Fibroblast of gingiva (primary cell): ENCODE measurements at regions not wholly inside any gene's neighbourhood (a gene's known extent, or its start where the extent isn't known, plus 50 kb on each side); places are given as distances from the start of the nearest gene placed in this dataset.

Experiments
- DNase-seq: peaks from one replicate; pipeline ENCODE4 v3.0.0-alpha.2; 2011; ENCODE audit warnings: low read depth

DNA sequence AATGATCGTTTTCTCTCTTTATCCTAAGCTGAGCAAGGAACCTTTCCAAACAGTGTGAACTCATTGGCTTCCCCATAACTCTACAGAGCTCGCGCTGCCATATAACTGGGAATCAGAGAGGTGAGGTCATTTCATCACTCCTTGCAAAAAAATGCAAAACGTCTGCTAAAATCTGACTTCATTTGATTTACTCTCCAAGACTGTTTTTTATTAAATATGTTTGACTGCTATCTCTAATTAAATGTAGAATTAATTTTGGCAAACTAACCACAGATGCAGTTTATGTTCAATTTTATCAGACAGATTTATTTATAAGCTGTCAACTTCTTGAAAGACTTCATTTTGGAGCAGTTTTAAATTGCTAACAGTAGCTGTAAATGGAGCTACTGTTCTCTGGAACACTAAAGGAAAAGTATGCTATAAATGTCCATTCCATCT is 131.6 kb upstream of the SOX5 start:
- no peak for DNase-seq

DNA sequence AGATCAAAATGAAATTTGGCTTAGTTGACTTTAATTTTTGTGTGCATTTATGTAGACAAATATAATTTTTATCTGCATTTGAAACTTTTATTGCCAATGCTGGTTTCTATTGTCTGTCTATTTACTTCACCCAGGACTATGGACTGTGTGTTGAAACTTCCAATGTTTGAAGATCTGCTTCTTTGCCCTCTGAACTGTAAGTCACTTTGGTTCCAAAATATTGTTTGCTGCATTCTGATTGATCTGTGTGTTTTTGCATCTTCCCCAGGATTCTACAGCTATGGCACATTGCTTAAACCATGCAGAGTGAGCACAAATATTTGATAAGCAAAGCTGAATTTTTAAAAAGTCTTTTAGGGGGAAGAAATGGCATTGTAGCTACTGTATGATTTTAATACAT is 131.0 kb upstream of the SOX5 start:
- DNase-seq, result no peak

DNA sequence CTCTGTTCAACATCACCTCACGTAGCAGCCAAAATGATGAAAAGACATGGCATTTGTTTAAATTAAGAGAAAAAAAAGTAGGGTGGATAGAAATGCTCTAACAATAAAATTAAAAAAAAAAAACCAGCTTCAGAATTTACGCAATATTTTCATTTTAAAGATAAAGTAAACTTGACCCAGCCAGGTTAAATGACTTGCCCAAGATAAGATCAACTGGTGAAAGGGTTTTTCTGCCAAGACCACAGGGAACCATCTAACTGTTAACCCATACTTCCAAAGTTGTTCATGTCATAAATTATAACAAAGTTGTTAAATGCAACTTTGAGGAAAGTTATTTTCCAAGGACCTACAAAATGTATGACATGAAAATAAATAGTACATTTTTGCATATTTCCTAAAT is 129.6 kb upstream of the SOX5 start:
- DNase-seq, result no peak

DNA sequence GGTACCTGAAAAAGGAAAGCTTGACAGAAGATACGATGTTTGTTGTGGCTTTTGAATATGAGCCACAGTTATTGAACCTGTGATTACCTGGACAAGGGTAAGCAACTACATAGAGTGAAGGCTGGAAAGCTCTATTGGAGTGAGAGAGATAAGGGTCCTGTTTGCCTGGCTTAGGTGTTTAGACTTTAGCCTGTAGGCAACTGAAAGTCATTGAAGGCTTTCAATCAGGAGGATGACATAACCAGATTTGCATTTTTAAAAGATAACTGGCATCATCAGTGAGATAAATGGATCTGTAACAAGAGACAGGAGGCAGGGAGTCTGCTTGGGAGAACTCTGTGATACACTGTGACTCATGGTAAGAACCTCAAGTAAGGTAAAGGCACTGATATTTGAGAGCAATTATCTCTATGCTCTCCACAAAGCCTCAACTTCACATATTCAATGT is 128.9 kb upstream of the SOX5 start:
- no peak for DNase-seq

DNA sequence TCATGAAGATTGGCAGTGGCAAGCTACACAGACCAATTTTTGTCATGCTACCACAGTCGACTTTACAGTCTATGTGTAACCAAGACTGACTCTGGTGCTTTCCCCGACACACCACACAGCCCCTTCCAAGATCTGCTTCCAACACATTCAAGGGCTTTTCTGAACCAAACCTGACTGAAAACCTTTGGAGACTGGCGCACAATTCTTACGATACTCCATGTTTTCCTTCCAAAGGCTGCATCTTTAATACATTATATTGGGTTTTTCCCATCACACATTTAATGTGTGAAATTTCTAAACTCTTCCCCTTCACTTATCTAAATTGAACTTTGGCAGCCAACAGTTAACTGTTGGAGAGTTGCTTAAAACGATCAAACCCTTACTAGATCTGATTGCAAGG is 127.7 kb upstream of the SOX5 start:
- DNase-seq, result no peak

DNA sequence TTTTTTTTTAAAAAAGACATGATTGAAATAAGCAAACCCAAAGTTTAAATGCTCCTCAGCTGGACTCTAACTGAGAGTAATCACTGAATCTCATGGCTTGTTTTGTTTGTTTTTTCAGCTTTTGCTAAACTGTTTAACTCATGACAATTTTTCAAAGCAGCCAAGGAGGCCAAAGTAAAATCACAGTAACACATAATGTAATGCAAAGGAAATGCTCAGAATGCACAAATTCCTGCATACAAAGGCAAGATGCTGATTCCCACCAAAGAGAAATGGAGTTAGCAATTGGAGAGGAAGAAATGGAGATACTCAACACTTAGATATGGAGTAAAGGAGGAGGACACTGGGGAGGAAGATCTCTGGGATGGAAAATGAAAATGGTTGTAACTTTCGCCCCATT is 126.2 kb upstream of the SOX5 start:
- peak; percentile 2 for DNase-seq

DNA sequence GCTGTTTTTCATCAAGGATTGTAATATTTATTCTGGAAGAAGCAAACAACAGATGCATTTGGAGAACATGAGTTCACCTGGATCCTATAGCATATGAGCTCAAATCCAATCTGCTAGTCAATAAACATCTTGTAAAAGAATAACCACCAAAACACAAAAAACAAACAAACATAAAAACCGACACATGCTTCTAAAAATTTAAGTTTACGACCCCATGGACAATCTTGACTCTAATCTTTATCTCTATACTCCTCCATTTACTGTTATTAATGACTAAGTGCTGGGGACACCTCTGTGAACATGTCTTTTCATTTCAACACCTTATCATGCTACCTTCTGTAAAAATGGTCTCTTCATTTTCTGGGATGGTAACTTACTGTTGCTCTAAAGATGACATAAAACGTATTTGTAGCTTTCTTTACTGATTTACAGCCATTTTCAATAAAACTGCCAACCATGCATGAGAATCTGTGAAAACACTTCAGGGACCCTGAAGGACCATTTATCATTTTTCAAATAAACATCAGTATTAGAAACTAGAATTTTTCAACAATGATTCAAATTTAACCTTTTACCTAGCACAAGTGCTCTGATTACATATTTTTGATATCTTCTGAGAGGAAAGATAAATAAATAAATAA is 123.8 kb upstream of the SOX5 start:
- no peak for DNase-seq

DNA sequence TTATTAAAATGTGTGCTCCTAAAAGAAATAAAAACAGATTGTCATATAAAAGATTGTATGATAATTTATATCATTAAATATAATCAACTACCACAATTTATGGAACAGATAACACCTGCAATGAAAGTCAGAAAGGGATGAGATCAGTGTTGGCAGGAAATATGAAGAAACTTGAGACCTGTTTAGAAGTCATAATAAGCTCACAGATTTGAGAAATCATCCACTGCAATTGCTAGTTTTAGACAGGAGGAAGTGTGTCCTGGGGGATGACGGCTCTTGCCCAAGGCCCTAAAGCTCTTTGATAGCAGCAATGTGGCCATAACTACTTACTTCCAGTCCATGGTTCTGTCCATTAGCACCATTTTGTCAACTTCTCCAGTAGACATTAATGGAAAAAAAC is 122.8 kb upstream of the SOX5 start:
- DNase-seq, result no peak

DNA sequence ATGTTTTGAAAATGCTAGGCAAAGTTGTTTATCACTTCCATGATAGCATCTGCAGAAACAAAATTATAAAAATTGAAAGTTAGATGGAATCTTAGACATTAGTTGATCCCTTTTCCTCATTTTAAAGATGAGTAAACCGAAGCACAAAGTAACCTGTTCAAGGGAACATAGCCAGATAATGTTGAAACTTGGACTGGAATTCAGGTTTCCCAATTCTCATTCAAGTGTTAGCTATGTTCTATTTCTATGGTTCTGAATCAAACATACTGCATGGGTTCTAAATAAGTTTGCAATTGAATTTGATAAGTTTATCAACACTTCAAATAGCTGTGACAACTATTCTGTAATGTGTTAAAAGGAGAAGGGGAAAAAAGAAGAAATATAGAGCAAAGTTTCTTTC is 122.4 kb upstream of the SOX5 start:
- no peak for DNase-seq

DNA sequence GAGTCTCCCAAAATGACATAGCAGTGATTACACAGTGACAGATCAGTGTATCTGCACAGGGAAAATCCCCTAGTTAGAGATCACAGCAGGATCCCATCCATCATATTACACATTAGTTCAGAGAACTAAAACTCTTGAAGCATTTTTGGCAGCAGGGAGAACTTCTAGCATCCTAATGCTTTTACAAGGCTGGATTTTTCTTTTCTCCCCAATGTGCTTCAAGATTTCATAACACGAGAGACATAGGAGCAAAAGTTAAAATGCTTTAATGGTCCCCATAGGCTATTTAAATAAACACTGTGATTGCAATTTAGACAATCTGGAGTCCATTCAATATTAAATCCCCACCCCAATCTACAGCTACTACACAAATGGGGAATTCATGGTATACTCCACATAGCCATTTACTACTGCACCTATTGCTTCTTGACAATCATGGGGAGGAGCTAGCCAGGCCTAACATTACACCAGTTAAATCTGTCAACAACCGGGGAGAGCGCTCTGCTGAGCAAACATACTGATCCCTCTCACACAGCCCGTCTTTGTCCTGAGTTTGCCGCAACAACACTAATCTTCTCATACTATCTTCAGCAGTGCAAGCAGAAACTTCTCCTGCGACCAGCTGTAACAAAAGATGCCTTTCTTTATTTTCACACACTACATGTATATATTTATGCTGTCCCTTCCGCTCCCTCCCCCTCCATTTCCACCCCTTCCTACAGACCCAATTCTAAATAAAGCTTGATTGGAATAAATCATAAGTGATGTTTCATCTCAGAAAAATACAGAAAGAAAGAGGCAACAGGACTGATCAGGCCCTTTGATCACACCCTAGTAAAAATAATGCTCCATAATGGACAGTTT is 120.3 kb upstream of the SOX5 start:
- DNase-seq, result no peak

DNA sequence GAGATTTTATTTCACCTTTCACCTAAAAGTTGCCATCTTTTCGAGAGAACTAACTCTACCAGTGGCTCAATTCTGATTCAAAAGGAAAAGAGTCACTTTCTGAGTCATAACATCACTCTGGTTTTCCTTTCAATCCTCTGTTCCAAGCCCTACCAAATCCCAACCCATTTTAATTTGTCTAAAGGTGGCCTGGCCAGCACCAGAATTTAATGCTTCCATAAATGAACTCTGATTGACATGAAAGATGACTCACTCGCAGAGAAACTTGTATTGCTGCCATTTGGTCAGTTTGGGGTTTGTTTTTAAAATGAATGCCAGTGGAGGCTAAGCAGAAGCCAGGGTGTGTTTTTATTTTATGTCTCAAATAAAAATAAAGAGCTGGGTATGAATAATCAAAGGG is 117.4 kb upstream of the SOX5 start:
- DNase-seq, result peak; percentile 75

DNA sequence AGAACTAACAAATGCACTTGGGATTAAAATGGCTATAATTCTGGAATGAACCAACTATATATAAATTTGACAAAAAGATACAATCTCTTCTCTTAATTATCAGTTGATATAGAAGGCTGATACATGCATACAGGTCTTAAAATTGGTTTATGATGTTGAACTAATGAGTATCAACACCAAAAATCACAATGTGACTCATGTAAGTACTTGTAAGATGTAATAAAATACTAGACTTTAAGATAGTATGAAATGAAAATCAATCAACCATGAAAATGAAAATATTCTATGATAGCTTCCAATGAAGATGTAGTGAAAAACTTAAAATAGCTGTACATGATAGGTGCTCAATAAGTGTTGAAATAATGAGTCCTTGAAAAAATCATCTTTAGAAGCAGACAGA is 116.6 kb upstream of the SOX5 start:
- no peak for DNase-seq

DNA sequence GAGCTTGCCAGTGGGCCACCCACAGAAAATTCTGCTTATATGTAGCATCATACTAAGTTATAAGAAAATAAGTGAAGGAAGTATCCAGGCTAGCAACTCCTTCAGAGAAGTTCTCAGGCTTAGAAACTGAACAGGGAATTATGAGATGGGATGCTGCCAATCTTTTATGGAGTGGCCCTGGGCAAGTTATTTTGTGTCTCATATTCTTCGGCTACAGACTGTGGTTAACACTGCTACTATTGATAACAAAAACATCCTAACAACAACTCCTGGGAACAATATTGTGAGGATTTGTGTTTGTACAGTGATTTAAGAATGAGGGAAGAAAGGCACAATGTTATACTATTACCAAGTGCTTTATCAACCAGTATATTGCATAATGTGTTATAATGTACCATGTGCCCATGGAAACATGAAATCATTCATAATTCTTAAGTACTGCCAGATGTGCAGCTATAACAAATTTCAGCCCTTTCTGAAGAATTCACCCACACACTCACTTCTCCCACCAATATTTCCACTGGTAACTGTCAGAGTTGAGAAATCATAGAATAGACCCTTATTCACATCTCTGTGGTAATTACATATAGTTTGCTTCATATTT is 113.3 kb upstream of the SOX5 start:
- DNase-seq, result peak; percentile 80

DNA sequence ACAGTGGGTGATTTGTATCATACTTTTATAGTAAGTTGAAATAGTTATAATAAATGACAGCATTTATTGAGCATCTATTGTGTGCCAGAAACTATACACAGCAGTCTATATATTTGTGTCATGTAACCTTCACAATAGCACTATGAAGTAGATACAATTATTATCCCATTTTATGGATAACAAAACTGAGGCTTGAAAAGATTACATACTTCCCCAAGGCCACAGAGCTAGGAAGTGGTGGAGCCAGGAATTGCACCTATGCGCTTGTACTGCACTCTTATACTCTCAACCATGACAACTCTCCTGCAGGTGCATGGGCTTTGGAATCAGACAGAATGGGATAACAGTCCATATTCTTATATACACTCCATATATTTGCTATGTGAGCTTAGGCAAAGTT is 110.6 kb upstream of the SOX5 start:
- DNase-seq, result no peak

DNA sequence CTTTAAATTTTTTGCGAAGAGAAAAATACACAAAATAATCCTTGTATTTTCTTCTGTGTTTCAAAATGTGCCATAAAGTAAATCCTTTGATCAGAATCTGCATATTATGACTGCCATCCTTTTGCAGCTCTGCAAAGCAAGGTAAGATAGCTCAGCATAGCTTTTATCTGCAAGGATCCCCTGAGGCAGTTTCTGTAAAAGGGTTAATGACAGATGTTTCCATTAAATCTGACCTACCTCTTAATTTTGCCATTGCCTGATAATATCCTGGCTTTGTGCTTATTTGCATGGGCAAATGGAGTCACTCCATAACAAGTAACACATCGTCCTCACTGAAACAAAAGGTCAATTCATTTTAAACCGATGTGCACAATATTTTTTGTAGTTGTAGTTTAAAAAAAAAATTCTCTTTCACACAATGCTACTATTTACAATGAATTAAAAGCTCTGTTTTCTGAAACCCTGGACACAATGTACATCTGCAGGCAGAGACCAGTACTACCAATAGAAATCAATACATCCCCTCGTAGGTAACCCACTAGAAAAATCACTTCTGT is 108.5 kb upstream of the SOX5 start:
- DNase-seq, result no peak

DNA sequence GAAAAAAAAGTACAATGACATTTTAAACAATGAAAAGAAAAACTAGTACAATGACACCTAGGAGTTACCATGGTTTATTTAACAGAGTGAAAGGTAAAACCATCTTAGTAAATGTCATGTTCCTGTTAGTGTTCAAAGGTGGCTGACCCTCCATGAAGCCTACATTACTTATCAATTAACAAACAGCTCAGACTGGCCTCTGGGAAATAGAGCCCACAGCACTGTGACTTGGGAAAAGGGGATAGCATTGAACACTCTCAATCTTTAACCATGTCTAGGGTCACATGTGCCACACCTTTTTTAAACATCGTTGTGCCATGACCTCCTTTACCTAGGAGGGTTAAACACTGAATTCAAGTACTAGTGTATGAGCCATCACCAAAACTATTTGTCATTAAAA is 106.3 kb upstream of the SOX5 start:
- no peak for DNase-seq

DNA sequence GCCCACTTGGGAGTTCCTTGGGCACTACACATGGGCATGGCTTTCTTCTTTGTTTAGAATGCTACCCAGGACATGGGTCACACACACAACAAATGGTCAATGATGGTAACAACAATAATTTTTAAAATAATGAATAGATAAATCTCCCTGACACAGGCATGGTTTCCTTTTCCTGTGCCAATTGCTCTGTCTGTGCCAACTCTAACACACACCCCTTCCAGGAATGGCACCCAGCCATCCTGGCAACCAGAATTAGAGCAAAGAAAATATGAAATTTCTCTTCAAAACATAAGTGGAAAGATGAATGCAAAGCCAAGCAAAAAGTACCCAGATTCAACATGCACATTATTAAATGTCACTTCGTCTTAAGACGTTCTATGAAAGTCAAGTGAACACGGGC is 104.9 kb upstream of the SOX5 start:
- DNase-seq, result no peak

DNA sequence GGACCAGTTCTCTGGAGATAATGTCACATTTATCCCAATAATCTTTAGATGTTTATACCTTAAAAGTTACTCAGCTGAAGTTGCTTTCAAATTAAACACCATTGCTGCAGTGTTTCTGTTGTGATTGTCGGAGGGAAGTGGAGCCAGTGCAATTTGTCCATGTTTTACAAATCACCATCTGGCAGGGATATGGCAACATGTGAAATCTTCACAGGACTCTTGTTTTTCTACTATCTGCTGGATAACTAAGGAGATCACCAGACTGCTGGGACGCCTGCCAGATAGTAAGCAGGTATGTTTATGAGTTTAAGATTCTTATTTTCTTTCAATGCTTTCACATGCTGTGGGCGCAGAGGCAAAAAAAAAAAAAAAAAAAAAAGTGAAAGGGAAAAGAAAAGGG is 100.3 kb upstream of the SOX5 start:
- DNase-seq, result no peak

DNA sequence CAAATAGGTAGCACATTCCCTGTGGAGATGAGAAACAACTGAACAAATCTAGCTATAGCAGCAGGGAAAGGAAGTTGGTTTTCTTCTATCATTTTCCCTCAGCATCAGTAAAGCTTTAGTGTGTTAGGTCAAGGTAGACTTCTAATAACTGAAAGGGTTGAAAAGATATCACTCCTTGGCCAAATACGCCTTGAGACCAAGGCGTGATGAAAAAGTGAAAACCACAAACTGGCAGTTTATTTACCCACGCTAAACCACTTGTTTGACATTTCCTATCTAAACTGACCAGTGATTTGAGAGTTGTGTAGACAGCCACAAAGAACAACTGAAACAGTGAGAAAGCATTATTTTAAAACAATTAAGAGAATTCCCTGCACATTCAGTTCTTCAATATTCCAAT is 99.6 kb upstream of the SOX5 start:
- DNase-seq, result no peak

DNA sequence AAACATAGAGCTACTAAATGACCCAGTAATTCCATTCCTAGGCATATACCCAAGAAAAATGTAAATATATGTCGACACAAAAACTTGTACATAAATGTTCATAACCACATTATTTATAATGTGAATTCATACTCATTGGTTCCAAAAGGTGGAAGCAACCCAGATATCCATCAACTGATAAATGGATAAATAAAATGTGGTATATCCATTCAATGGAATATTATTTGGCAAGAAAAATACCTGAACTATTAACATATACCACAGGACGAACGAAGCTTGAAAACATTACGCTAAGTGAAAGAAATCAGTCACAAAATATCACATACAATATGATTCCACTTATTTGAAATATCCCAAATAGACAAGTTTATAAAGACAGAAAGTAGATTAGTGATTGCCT is 99.0 kb upstream of the SOX5 start:
- DNase-seq, result no peak

DNA sequence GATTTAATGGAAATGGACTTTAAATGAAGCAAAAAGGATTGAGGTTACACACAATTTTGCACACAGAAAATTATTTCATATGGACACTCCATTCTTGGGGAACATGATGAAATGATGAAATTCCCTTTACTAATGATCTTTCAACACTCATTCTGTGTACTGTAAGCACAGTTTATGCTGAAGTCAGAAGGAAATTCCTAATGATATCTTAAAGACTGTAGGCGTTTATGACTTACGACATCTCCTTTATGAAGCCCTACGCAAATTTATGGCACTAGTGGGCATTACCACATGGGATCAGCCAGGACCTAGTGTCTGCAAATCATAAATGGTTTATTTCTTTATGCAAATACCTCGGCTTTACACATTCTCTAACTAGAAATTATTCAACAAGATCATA is 97.9 kb upstream of the SOX5 start:
- DNase-seq, result no peak

DNA sequence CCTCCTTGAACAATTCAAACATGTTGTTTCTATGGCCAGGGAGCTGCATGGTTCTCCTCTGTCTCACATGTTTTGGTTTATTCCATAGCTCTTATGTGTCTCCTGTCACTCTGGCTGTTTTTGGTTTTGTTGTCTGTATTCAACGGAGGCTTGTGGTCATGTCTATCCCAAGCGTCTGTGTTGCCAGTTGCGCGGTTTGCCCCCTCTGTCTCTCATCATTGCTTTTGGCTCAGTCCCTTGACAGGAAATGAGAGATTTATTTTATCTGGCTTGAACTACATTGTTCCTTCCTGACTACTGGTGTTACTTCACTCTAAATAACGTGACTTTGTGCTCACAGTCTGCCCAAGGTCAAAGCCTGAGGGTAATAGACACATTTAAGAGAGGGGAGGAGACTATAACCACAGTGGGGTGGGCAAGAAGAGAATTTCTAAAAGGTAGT is 96.4 kb upstream of the SOX5 start:
- DNase-seq, result peak; percentile 83
